ENCODE measurements at regions not wholly inside any gene's neighbourhood (a gene's known extent, or its start where the extent isn't known, plus 50 kb on each side); places are given as distances from the start of the nearest gene placed in this dataset.

DNA sequence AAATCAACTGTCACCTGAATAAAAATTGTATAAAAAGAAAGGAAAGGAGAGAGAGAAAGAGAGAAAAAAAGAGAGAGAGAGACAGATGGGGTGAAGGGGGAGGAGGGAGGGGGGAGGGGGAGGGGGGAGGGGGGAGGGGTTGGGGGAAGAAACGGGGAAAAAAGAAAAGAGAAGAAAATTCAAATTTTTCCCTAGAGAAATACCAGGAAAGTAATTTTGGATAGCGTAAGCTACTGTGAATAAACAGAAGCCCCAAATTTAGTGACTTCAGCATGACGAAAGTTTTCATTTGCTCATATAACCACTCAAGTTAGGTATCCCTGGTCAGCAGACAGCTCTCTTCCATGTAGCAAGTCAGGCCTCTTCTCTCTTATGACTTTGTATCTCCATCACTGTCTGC lies 289.4 kb upstream of the MYOCD start:
- DNase-seq (ENCODE audit: low spot score) = no peak

DNA sequence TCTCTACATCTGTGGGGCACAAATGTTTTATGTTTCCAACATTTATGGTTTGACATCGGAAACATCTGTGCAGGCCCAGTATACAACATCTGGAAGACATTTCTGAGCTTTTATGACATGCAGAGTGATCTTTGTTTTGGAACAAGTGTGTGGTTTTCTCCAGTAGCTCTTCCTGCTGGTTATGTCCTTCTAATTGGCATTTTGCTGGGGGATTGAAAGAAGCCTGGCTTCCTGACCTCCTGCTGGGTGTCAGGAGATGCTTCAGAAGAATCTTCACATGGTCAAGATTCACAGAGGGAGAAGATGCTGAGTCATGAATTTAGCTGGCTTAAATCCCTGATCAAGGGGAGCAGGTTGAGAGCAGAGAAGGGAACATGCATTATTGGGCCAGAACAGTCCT lies 279.5 kb upstream of the MYOCD start:
- DNase-seq (ENCODE audit: low spot score) = no peak

- no peak for DNase-seq (ENCODE audit: low spot score)
Measured at GRCh38 chr17:12388226-12388625, 277.5 kb upstream of the MYOCD start.

DNA sequence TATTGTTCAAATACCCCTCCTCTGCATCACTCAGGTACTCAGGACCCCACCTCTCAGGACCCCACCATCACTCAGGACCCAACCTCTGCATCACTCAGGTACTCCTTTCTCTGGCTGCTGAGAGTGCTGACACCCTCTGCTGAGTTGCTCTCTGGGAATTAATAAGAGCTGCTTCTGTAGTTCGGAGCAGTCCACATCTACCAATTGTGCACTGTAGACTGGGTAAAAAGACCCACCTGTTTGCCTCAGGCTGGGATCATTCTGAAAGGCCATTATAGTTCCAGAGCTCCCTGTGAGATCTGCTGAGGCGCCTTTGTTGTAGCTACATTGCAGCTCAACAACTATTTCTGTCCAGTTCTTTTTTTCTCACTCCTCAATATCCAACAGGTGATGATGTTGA lies 276.3 kb upstream of the MYOCD start:
- DNase-seq (ENCODE audit: low spot score) = no peak

DNA sequence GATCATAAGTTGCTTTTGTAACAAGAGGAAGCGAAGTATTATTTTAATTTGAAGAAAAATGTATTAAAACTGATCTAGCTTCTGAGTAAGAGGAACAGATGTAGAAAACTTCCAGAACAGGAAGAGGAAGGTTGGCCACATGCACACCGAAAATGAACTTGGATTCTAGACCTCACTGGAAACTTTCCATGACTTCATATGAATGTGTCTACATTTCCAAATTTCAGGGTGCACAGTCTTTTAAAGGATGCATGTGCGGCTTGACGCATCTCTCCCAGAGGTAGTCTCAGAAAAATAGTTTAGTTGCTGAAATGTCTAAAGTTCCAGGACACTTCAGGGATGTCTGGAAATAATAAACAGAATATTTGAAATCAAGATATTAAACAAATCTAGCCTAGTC lies 275.1 kb upstream of the MYOCD start:
- DNase-seq (ENCODE audit: low spot score) = no peak

GRCh38 chr17:12391468-12391867 lies 274.2 kb upstream of the MYOCD start:
- DNase-seq (ENCODE audit: low spot score) = no peak

GRCh38 chr17:12395733-12396354 lies 269.8 kb upstream of the MYOCD start:
- DNase-seq (ENCODE audit: low spot score) = peak; percentile 3

DNA sequence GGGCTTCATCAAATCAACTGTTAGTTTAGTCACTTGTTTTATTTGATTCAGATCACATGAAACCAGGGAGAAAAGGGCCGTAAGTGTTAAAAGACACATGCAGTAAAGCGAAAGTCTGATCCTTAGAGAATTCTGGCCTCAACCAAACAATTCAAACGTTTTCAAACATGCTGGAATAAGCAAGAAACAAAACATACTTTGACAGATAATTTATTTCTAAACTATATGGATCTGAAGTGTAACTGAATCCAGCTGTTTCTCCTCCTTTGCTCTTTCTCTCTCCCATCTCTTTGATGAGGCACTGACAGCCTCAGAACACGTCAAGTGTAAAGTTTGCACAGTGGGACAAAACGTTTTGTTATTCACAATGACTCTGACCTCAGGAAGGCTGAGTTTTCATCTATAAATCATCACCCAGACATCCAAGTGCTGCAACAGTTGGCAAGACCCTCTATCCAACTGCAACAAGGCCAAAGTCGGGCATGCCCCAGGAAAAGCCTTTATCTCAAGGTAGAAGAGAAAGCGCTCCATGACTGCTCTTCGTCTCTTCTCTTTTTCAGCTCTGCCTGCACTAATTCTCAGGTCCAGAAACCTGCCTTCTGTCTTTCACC lies 267.1 kb upstream of the MYOCD start:
- DNase-seq (ENCODE audit: low spot score) = no peak

DNA sequence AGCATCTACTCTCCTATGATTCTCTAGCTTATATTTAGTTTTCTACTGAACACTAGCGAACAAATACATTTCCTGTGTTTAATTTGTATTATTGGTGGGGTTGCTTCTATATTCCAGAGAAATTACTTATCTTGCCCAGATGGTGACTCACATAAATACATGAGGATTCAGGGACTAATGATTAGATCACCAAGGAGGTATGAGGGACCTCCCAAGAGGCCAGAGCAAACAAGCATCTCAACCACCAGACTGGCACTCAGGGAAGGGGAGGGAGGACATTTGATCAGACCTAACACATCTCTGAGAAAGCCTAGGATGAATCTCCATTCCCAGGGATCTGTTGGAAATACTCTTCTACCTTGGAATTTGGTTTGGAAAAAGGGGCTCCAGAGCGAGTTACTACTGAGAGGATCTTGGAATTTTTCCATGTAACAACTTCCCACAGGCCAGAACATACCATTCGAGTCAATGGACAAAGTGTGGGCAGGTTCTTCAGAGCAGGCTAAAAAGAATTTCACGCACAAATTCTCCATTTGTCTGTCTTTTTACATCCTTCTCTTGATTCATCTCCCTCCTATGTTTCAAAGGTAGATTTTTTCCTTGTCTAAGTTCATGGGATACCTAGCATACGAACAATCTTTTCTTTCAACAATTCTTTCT lies 262.6 kb upstream of the MYOCD start:
- DNase-seq (ENCODE audit: low spot score) = no peak

- no peak for DNase-seq (ENCODE audit: low spot score)
Measured at GRCh38 chr17:12403881-12404398, 261.8 kb upstream of the MYOCD start.

DNA sequence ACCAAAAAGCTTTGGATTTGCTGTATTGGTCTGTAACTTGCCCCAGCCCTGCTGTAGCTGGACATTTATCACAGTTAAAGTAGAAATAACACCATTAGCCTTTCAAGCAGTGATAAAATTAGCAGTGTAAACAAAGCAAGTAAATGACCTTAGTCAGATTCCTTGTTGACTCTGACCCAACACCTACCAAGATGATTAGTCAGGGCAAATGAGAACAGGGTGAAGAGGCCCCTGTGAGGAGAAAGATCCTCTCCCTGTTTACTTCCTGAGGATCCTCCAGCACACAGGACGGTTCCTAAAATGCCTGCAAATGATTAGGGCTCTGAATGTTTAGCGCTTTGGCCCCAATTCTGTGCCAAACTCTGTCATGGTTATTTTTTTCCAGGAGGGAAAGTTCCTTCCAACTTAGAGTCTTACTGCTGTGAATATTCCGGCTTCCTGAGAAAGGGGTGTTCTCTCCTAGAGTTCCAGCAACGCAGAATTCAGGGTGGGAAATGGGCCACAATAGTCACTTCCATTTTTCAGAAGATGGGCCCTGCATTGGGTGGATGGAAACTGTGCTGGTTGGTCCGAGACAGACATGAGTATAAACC lies 259.0 kb upstream of the MYOCD start:
- DNase-seq (ENCODE audit: low spot score) = no peak

DNA sequence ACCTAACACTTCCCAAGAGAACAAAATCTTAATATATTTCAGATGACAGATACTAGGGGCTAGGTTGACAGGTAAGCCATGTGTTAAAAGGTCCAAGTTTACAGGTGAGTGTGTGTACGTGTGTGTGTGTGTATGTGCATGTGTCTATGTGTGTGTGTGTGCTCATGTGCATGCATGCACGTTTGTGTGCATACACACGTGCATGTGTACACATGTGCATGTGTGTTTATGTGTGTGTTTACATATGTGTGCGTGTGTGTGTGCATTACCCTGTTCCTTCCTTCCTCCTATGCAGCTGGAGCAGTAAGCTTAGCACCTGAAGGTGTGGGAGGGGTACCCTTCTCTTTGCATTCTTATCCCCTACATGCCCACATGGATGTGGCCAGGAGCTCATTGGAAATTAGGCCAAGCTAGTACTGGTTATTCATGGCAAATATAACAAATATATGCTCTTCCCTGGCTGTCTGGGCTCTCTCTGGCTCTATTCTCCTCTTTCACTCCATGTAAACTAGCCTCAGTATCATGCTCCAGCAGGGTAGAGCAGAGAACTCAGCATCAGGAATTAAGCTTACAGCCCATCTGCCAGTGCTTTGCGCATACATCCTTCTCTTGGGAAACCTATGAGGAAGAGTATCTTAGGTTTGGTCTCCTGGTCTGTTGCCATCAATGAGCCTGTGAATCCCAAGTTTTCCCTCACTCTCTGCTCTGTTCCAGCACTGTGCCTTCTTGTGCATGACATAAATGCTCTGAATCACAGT lies 258.0 kb upstream of the MYOCD start:
- DNase-seq (ENCODE audit: low spot score) = no peak

DNA sequence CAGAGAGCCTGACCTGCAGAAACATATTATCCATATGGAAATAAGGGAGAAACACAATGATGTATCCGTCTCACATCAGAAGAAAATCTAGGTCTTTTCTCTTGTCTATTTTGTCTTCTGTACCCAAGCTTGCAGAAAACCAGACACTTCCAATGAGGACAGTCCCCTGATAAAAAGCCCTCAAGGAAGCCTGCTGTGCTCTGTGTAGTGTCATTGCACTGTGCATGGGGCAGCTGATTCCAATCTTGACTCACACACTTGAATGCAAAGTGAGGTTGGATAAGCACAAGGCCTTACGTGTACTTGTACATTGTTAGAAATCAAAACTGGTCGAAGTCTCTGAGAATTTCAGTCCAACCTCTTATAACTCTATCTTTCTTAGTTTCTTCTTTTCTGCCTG lies 256.6 kb upstream of the MYOCD start:
- DNase-seq (ENCODE audit: low spot score) = no peak

DNA sequence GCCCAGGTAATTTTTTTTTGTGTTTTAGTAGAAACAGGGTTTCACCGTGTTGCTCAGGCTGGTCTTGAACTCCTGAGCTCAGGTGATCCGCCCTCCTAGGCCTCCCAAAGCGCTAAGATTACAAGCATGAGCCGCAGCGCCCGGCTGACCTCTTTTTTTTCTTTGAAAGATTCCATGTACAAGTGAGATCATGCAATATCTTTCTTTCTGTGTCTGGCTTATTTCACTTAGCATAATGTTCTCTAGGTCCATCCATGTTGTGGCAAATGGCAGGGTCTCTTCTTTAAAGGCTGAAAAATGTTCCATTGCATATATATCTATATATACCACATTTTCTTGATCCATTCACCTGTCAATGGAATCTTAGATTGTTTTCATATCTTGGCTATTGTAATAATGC lies 255.0 kb upstream of the MYOCD start:
- no peak for DNase-seq (ENCODE audit: low spot score)

DNA sequence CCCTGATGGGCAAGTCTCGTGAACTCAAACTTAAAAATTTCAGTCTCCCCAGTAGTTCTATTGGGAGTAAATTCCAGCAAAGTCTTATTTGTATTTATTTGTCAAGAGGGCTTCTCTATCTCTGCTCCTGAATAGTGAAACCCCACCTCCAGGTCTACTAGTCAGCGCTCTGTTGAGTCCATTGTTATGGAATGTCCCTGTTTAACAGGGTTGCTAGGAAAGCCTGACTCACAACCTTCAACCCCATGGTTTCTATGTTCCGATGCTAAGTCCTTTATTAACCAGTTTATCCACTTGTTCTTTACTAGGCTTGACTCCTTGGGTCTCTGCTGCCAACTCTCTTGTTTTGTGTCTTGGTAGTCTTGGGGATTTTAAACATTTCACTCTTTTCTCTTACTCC lies 250.7 kb upstream of the MYOCD start:
- DNase-seq (ENCODE audit: low spot score) = no peak

DNA sequence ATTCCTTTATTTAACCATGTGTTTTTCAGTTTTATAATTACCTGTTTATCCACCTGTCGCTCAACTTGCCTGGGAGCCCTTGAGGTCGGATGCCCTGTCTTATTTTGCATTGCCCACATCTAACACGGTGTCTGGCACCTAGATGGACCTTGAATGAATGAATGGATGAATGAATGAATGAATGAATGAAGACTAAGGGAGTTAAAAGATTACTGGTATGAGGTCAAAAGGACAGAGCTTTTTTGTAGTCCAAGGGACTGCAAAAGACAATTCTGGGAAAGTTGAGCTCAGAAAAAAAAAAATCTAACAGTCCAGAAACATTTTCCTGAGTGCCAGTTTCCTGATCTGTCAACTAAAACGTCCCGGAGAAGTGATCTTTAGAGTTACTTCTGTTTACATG lies 244.6 kb upstream of the MYOCD start:
- no peak for DNase-seq (ENCODE audit: low spot score)

- DNase-seq (ENCODE audit: low spot score) = no peak
Measured at GRCh38 chr17:12421646-12422306, 243.9 kb upstream of the MYOCD start.

- no peak for DNase-seq (ENCODE audit: low spot score)
Measured at GRCh38 chr17:12422651-12423050, 243.0 kb upstream of the MYOCD start.

- DNase-seq (ENCODE audit: low spot score) = no peak
Measured at GRCh38 chr17:12423337-12423736, 242.4 kb upstream of the MYOCD start.

GRCh38 chr17:12429116-12429515 lies 236.6 kb upstream of the MYOCD start:
- no peak for DNase-seq (ENCODE audit: low spot score)

GRCh38 chr17:12431188-12431587 lies 234.5 kb upstream of the MYOCD start:
- DNase-seq (ENCODE audit: low spot score) = no peak

- no peak for DNase-seq (ENCODE audit: low spot score)
Measured at GRCh38 chr17:12438212-12438611, 227.5 kb upstream of the MYOCD start.
